Testis (tissue), 2 donors: ENCODE measurements at regions not wholly inside any gene's neighbourhood (a gene's known extent, or its start where the extent isn't known, plus 50 kb on each side); places are given as distances from the start of the nearest gene placed in this dataset.

ENCODE experiments used
- DNase-seq: peaks from one replicate; pipeline ENCODE4 v3.0.0-alpha.2; 2019
- H3K27ac ChIP-seq, 2 donors: fragments of 200-600 bp; sonication (generic); one replicate each; pipeline ENCODE4 v1.5.1; 2019
- H3K27me3 ChIP-seq: fragments of 200-600 bp; sonication (generic); one replicate; pipeline ENCODE4 v1.5.1; 2019
- H3K36me3 ChIP-seq: fragments of 200-600 bp; sonication (generic); one replicate; pipeline ENCODE4 v1.5.1; 2017; ENCODE audit warnings: low read depth; ENCODE audit errors: missing control alignments
- H3K4me1 ChIP-seq: fragments of 200-600 bp; sonication (generic); one replicate; pipeline ENCODE4 v1.5.1; 2019
- H3K4me3 ChIP-seq, 2 donors: fragments of 200-600 bp; sonication (generic); one replicate each; pipeline ENCODE4 v1.5.1; 2017 to 2019
- H3K9me3 ChIP-seq: fragments of 200-600 bp; sonication (generic); one replicate; pipeline ENCODE4 v1.5.1; 2017
- POLR2A ChIP-seq: fragments of 450-650 bp; IDR thresholded peaks from one replicate; pipeline ENCODE4 v1.6.1; 2017; ENCODE audit warnings: antibody characterized with exemption, mild to moderate bottlenecking, moderate library complexity
- WGBS, 2 donors: methylation state at CpG; one replicate each; pipeline ENCODE4 v1.1.5; 2018; 5-methylcytosine and 5-hydroxymethylcytosine counted together
- intact Hi-C: fragments of 100-400 bp; cut with DNase I; formaldehyde crosslinking; loops from one replicate; pipeline ENCODE4 v1.15.1; 2023; ENCODE audit warnings: low total_unique reads
- TF ChIP-seq, protein P1 (sequence below), 3 experiments: fragments of 450-650 bp in 2 of 3; fragments of 200-600 bp in 1 of 3; sonication (generic) in 1 of 3; IDR thresholded peaks; one replicate each; pipeline ENCODE4 v1.5.1; 2016 to 2019; ENCODE audit warnings: antibody characterized with exemption in 3 of 3, mild to moderate bottlenecking in 2 of 3, moderate library complexity in 1 of 3

DNA sequence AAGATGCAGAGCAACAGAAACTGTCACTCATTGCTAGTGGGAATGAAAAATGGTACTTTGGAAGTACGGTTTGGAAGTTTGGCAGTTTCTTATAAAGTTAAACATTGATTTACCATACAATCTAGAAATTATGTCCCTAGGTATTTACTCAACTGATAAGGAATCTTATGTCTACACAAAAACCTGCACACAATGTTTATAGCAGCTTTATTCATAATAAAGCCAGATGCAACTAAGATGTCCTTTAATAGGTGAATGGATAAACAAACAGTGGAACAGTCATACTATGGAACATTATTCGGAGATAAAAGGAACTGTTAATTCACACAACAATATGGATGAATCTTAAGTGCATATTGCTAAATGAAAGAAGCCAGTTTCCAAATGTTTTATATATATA is 96.2 kb upstream of the SIRPA start:
- no peaks in the 10 kb centered on the region for H3K4me1 ChIP-seq
- no peaks in the 10 kb centered on the region for H3K27me3 ChIP-seq
- H3K27ac ChIP-seq = no peak overlapping the region
- intact Hi-C loops = no loop called here
- H3K4me3 ChIP-seq = no peak overlapping the region
- no peaks in the 10 kb centered on the region for H3K36me3 ChIP-seq
- TF ChIP-seq, protein P1, sequence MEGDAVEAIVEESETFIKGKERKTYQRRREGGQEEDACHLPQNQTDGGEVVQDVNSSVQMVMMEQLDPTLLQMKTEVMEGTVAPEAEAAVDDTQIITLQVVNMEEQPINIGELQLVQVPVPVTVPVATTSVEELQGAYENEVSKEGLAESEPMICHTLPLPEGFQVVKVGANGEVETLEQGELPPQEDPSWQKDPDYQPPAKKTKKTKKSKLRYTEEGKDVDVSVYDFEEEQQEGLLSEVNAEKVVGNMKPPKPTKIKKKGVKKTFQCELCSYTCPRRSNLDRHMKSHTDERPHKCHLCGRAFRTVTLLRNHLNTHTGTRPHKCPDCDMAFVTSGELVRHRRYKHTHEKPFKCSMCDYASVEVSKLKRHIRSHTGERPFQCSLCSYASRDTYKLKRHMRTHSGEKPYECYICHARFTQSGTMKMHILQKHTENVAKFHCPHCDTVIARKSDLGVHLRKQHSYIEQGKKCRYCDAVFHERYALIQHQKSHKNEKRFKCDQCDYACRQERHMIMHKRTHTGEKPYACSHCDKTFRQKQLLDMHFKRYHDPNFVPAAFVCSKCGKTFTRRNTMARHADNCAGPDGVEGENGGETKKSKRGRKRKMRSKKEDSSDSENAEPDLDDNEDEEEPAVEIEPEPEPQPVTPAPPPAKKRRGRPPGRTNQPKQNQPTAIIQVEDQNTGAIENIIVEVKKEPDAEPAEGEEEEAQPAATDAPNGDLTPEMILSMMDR (IDR thresholded peaks at IDR 0.05) = no peak
- no peak for TF ChIP-seq POLR2A
- WGBS, 2 donors = 65 to 84% methylated on average over 2 of the region's 2 CpGs
- no peaks in the 10 kb centered on the region for H3K9me3 ChIP-seq
- no peak for DNase-seq

DNA sequence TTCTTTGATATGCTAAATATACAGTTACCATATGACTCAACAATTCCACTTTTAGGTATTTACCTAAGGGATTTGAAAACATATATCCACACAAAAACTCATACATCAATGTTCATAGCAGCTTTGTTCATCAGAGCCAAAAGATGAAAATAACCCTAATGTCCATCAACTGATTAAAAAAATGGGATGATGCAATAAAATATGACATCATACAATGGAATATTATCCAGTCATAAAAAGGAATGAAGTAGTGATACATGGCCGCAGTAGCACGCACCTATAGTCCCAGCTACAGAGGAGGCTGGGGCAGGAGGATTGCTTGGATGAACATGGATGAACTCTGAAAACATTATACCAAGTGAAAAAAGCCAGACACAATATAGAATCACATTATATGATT is 101.4 kb upstream of the SIRPA start:
- WGBS, 2 donors = 92 to 96% methylated on average over 2 of the region's 2 CpGs
- intact Hi-C loops = no loop called here
- H3K4me1 ChIP-seq = no peaks in the 10 kb centered on the region
- no peak overlapping the region for H3K4me3 ChIP-seq
- TF ChIP-seq, protein P1 (IDR thresholded peaks at IDR 0.05) = no peak
- TF ChIP-seq POLR2A = no peak
- no peaks in the 10 kb centered on the region for H3K9me3 ChIP-seq
- no peaks in the 10 kb centered on the region for H3K27me3 ChIP-seq
- no peak for DNase-seq
- H3K36me3 ChIP-seq = no peaks in the 10 kb centered on the region
- no peak overlapping the region for H3K27ac ChIP-seq

DNA sequence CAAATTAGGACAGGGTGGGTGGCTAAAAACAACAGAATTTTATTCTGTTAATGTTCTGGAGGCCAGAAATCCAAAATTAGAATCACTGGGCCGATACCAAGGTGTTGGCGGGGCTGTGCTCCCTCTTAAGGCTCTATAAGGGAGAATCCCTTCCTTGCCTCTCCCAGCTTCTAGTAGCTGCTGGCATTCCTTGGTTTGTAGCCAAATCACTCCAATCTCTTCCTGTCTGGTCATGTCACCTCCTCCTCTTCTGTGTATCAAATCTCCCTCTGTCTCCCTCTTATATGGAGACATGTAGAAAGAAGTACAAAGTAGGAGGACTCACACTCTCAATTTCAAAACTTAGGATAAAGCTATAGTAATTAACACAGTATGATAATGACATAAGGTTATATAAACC is 102.9 kb upstream of the SIRPA start:
- no peak overlapping the region for H3K27ac ChIP-seq
- H3K4me3 ChIP-seq = no peak overlapping the region
- H3K9me3 ChIP-seq = no peaks in the 10 kb centered on the region
- H3K36me3 ChIP-seq = no peaks in the 10 kb centered on the region
- TF ChIP-seq, protein P1 (IDR thresholded peaks at IDR 0.05) = no peak
- TF ChIP-seq POLR2A = no peak
- DNase-seq = no peak
- no peaks in the 10 kb centered on the region for H3K27me3 ChIP-seq
- WGBS, 2 donors = 75 to 81% methylated on average over 2 of the region's 2 CpGs
- no peaks in the 10 kb centered on the region for H3K4me1 ChIP-seq
- intact Hi-C loops = no loop called here

DNA sequence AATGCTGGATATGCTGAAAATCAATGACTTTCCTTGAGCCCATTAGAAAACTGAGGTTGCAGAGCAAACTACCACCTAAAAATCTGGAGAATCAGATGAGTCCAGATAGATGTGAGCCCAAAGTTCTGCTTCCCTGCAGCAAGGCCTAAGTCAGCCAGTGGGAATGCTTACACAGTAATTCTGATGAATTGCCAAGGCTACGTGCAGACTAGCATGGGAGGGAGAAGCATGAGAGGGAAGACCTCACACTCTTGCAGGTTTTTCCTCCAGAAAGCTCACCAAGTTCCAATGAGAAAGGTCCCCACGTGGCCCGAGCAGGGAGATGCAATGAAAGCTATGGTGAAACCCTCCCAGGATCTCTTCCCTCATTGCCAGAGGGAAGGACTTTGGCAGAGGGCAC is 104.8 kb upstream of the SIRPA start:
- H3K4me1 ChIP-seq = no peaks in the 10 kb centered on the region
- no peaks in the 10 kb centered on the region for H3K9me3 ChIP-seq
- no peak overlapping the region for H3K4me3 ChIP-seq
- no peaks in the 10 kb centered on the region for H3K27me3 ChIP-seq
- no peak for DNase-seq
- TF ChIP-seq, protein P1 (IDR thresholded peaks at IDR 0.05) = no peak
- no peak for TF ChIP-seq POLR2A
- H3K27ac ChIP-seq = no peak overlapping the region
- WGBS, 2 donors = 54 to 60% methylated on average over 3 of the region's 3 CpGs
- intact Hi-C loops = no loop called here
- H3K36me3 ChIP-seq = no peaks in the 10 kb centered on the region

DNA sequence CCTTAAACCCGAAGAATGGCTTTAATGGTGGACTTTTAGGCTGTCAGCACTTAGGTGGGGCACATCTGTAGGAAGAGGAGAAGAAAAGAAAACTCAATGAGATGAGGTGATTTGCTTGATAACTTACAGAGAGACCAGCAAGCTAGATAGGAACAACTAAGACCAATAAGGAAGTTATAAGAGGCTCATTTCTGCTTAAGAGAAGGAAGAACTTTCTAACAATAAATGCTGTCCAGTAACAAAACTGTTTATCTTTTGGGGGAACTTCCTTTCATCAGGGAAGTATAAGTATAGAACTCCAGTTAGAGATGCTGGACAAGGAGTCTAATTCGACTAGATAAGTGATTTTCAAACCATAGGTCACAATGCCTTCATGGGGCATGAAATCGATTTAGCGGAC is 107.2 kb upstream of the SIRPA start:
- 86% methylated on average over 4 of the region's 4 CpGs for WGBS, 2 donors
- Histone ChIP-seq H3K9me3 (no peaks in the 10 kb centered on the region), H3K36me3 (no peaks in the 10 kb centered on the region), H3K27ac (no peak overlapping the region), H3K4me3 (no peak overlapping the region), H3K4me1 (no peaks in the 10 kb centered on the region), H3K27me3 (no peaks in the 10 kb centered on the region)
- TF ChIP-seq POLR2A = no peak
- TF ChIP-seq, protein P1 (IDR thresholded peaks at IDR 0.05) = no peak
- intact Hi-C loops = no loop called here
- DNase-seq = no peak
